ENCODE measurements at regions not wholly inside any gene's neighbourhood (a gene's known extent, or its start where the extent isn't known, plus 50 kb on each side); places are given as distances from the start of the nearest gene placed in this dataset.

GRCh38 chr11:98564881-98565280 is 455.9 kb upstream of the CNTN5 start:
- TF ChIP-seq CTCF (IDR thresholded peaks at IDR 0.05; ENCODE audit: low read length) (no peak), EZH2 (IDR thresholded peaks at IDR 0.05; ENCODE audit: borderline replicate concordance, low read length) (no peak)
